Activated T-helper 17 cell treated with anti-CD3 and anti-CD28 coated beads, Interleukin-2, amount 50 U/mL, for 72 hours (primary cell): ENCODE measurements at regions not wholly inside any gene's neighbourhood (a gene's known extent, or its start where the extent isn't known, plus 50 kb on each side); places are given as distances from the start of the nearest gene placed in this dataset.
"Not testable (repeated sequence)": the region's sequence is repeated elsewhere in the genome, so short reads cannot be mapped to it uniquely, and the experiment has no call there.

Source experiments
- ATAC-seq: fragments of 150-1000 bp; cut with Tn5 transposase; replicated peaks from 2 replicates; pipeline ENCODE4 v1.10.0; 2021; ENCODE audit warnings: mild to moderate bottlenecking, moderate library complexity
- H3K27ac Mint-ChIP-seq: one replicate; pipeline ENCODE4 v1.8.0; 2022; ENCODE audit warnings: mixed read lengths
- H3K27me3 Mint-ChIP-seq: one replicate; pipeline ENCODE4 v1.8.0; 2022; ENCODE audit warnings: mixed read lengths
- H3K36me3 Mint-ChIP-seq: one replicate; pipeline ENCODE4 v1.8.0; 2022; ENCODE audit warnings: low read depth, mild to moderate bottlenecking, mixed read lengths
- H3K4me1 Mint-ChIP-seq: one replicate; pipeline ENCODE4 v1.8.0; 2022; ENCODE audit warnings: mixed read lengths
- H3K4me3 Mint-ChIP-seq: one replicate; pipeline ENCODE4 v1.8.0; 2022; ENCODE audit warnings: mild to moderate bottlenecking, mixed read lengths
- H3K9me3 Mint-ChIP-seq: one replicate; pipeline ENCODE4 v1.8.0; 2022; ENCODE audit warnings: mixed read lengths

DNA sequence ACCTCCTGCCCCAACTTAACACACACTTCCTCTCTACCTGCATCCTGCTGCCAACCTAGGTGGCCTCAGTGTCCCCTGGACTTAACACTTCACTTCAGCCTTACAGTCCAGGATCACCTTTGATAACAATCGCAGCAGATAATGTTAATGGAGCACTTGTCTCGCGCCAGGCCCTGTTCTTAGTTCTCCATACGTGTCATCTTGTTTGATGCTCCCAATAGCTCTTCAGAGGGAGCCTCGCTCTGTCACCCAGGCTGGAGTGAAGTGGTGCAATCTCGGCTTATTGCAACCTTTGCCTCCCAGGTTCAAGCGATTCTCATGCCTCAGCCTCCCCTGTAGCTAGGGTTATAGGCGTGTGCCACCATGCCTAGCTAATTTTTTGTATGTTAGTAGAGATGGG, 62.7 kb upstream of the SHB start:
- no peak overlapping the region for H3K27ac Mint-ChIP-seq
- no peaks in the 10 kb centered on the region for H3K4me1 Mint-ChIP-seq
- H3K4me3 Mint-ChIP-seq: no peak overlapping the region
- ATAC-seq: no peak
- no peaks in the 10 kb centered on the region for H3K36me3 Mint-ChIP-seq
- no peaks in the 10 kb centered on the region for H3K9me3 Mint-ChIP-seq
- H3K27me3 Mint-ChIP-seq: peaks cover 12% of the 10 kb centered on the region

DNA sequence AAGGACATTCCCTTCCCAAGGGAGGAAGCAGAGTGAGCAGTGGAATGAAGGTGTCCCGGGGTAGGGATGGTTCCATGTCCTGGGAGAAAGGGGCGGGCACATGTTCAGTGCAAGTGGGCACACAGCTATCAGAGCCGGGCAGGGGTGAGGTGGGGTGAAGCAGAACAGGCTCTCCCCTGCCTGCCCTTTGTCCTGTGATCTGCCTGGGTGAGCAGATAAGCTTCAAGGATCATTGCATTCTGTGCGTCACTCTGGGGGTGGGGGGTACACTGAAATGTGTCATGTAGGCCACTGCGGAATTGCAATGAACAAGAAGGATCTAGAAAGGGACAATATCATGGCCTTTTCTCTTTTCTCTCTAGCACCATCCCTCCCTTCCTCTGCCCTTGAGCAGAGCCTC, 61.7 kb upstream of the SHB start:
- H3K27ac Mint-ChIP-seq: no peak overlapping the region
- no peaks in the 10 kb centered on the region for H3K36me3 Mint-ChIP-seq
- H3K9me3 Mint-ChIP-seq: no peaks in the 10 kb centered on the region
- no peaks in the 10 kb centered on the region for H3K4me1 Mint-ChIP-seq
- ATAC-seq: no peak
- H3K27me3 Mint-ChIP-seq: peaks cover 20% of the 10 kb centered on the region
- H3K4me3 Mint-ChIP-seq: no peak overlapping the region

DNA sequence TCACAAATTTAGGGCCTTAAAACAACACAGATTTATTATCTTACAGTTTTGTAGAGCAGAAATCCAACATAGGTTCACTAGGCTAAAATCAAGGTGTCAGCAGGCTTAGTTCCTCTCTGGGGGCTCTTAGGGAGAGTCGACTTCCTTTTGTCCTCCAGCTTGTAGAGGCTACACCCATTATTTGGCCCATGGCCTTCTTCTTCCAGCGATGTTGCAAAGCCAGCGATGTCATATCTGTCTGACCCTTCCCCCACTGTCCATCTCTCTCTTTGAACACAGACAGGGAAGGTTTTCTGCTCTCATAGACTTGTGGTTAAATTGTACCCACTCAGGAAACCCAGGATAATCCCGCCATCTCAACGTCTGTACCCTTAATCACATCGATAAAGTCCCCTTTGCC, 60.3 kb upstream of the SHB start:
- H3K4me1 Mint-ChIP-seq: no peaks in the 10 kb centered on the region

DNA sequence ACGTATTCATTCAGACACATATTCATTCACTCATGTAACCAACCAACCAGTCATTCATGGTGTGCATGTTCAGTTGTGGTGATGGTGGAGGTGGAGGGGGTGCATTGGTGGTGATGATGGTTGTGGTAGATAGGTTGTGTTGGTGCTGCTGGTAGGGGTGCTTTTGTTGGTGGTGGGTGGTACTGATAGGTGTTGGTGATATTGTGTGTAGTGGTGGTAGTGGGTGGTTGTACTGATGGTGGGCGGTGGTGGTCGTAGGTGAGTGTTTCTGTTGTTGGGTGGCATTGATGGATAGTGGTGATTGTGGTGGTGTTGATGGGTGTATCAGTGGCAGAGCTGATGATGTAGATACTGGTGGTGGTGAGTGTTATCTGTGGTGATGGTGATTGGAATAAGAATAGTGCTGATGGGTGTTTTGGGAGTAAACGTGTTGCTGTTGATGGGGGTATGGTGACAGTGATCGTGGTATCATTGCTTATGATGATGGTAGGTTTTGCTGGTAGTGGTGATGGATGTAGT, 59.8 kb upstream of the SHB start:
- Mint-ChIP-seq H3K36me3 (no peaks in the 10 kb centered on the region), H3K9me3 (no peaks in the 10 kb centered on the region), H3K4me3 (no peak overlapping the region), H3K27ac (no peak overlapping the region), H3K27me3 (peaks cover 25% of the 10 kb centered on the region), H3K4me1 (no peaks in the 10 kb centered on the region)
- ATAC-seq: no peak

More for the DNA sequence above, 60.3 kb upstream of the SHB start:
- Mint-ChIP-seq H3K36me3 (no peaks in the 10 kb centered on the region), H3K9me3 (no peaks in the 10 kb centered on the region), H3K27me3 (peaks cover 25% of the 10 kb centered on the region), H3K4me3 (no peak overlapping the region), H3K27ac (no peak overlapping the region)
- ATAC-seq: no peak

DNA sequence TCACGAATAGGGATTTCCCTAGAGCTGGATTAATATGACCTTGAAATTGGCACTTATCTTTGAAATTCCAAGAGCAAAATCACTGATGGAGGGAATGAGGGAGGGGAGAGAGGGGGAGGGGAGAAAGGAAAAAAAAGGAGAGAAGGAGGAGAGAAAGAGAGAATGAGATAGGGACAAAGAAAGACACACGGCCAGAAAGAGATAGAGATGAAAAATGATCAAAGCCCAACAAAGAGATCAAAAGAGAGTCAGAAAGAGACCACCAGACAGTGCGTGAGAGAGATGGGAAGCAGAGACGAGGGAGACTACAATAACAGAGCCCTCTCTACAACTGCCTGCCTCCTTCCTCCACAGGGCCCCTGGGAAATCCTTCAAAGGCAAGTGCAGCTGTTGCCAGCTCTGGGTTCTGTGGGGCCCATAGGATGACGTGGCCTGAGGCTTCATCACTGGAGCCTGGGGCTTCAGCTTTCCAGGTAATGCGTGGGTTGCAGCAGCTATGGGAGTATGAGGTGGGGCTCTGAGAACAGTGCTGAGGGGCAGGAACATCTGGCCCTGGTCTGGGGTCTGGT, 58.3 kb upstream of the SHB start:
- no peak for ATAC-seq
- H3K4me3 Mint-ChIP-seq: no peak overlapping the region
- no peaks in the 10 kb centered on the region for H3K4me1 Mint-ChIP-seq
- no peaks in the 10 kb centered on the region for H3K9me3 Mint-ChIP-seq
- H3K27me3 Mint-ChIP-seq: peaks cover 22% of the 10 kb centered on the region
- H3K36me3 Mint-ChIP-seq: no peaks in the 10 kb centered on the region
- H3K27ac Mint-ChIP-seq: no peak overlapping the region

DNA sequence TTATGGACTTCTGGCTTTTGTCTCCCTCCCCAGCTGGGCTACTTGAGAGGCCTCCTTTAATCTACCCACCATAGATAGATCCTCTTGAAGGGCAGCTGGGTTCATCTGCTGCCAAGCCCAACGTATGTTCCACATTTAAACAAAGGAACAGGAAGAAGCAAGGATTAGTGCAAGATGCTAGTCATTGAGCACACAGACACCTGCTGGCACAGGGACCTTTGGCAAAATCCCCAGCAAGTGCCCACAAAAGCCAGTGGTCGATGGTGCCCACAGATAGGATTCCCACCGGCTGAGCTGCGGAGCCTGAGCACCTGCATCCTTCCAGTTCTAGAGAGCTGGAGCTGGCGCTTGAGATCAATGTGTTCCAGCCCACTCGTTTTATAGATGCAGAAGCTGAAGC, 57.7 kb upstream of the SHB start:
- Mint-ChIP-seq H3K9me3 (no peaks in the 10 kb centered on the region), H3K27me3 (peaks cover 22% of the 10 kb centered on the region), H3K4me3 (no peak overlapping the region), H3K4me1 (no peaks in the 10 kb centered on the region), H3K36me3 (no peaks in the 10 kb centered on the region), H3K27ac (no peak overlapping the region)
- no peak for ATAC-seq

DNA sequence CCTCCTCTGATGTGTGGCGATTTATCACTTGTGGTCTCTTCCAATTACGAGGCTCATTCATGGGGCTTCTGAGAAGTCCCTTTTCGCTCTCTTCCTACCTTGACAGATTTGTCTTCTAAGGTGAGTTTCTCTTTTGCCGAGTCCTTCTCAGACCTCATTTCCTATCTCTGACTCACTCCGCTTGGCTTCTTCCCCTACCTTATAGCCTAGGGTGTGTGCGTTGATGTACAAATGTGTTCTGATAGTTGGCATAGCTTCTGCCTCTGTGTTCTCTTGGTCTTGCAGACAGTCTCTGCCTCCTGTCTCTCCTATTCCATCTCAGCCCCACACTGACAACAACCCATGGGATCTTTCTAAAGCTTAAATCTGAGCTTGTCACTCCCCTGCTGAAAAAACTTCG, 56.9 kb upstream of the SHB start:
- Mint-ChIP-seq H3K4me3 (no peak overlapping the region), H3K9me3 (no peaks in the 10 kb centered on the region), H3K4me1 (no peaks in the 10 kb centered on the region), H3K27me3 (peaks cover 22% of the 10 kb centered on the region), H3K27ac (no peak overlapping the region), H3K36me3 (no peaks in the 10 kb centered on the region)
- no peak for ATAC-seq

DNA sequence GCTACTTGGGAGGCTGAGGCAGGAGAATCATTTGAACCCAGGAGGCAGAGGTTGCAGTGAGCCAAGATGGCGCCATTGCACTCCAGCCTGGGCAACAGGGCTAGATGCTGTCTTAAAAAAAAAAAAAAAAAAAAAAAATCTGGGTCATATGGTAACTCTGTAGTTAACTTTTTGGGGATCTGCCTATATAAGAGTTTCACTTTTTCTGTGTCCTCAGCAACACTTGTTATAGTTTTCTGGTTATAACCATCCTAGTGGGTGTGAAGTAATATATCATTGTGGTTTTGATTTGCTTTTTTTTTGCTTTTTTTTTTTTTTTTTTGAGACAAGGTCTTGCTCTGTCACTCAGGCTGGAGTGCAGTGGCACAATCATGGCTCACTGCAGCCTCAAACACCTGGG, 54.3 kb upstream of the SHB start:
- H3K4me3 Mint-ChIP-seq, H3K9me3 Mint-ChIP-seq, H3K27ac Mint-ChIP-seq, H3K36me3 Mint-ChIP-seq, ATAC-seq, H3K4me1 Mint-ChIP-seq: not testable (repeated sequence)
- peaks cover 28% of the 10 kb centered on the region for H3K27me3 Mint-ChIP-seq

DNA sequence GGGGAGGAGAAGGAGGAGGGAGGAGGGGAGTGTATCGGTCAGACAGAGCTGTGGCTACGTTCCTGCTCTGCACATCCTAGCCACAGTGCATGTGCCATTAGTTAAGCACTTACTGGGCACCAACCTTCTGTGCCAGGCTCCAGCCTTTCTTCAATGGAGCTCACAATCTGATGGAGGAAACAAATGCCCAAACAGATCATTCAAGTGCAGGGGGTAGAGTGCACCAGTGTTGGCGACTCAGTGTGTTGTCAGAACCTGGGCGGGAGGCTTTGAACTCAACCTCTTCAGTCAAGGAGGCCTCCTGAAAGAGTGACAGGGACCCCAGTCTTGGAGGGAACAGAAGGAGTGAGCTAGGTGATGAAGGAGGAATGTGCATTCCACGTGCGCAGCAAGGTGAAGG, 51.9 kb upstream of the SHB start:
- Mint-ChIP-seq H3K4me1 (no peaks in the 10 kb centered on the region), H3K9me3 (no peaks in the 10 kb centered on the region), H3K27ac (no peak overlapping the region), H3K36me3 (no peaks in the 10 kb centered on the region), H3K27me3 (peaks cover 17% of the 10 kb centered on the region), H3K4me3 (no peak overlapping the region)
- no peak for ATAC-seq

DNA sequence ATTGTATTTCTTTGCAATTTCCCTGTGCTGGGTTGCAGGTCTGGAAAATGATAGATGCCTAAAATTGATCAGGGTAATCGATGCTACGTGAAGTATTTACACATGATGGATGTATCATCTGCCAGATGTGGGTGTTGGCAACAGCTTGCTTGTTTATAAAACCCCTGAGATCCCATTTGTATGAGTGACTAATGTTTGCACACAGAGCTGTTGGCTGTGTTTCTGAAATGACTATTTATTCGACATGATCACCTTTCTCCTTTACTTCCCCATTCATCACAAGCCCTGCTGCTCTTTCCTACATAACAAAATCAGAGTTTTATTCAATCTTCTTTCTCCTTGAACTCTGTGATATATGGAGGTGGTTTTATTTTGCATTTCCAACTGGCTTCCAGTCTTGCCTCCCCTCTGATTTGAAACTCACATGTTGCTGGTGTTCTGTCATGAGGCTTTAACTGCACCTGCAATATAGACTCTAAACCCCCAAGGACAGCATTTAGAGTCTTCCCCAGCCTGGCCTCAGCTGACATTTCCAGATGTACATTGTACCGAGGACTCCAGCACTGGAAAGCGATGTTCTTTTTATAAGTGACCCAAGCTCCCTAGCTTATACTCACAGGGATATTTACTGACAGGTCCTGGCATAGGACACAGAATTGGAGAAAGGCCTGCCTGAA, 50.7 kb upstream of the SHB start:
- Mint-ChIP-seq H3K27ac (no peak overlapping the region), H3K27me3 (peaks cover 10% of the 10 kb centered on the region), H3K4me1 (no peaks in the 10 kb centered on the region), H3K4me3 (no peak overlapping the region), H3K36me3 (no peaks in the 10 kb centered on the region), H3K9me3 (no peaks in the 10 kb centered on the region)
- ATAC-seq: peak; percentile 12

DNA sequence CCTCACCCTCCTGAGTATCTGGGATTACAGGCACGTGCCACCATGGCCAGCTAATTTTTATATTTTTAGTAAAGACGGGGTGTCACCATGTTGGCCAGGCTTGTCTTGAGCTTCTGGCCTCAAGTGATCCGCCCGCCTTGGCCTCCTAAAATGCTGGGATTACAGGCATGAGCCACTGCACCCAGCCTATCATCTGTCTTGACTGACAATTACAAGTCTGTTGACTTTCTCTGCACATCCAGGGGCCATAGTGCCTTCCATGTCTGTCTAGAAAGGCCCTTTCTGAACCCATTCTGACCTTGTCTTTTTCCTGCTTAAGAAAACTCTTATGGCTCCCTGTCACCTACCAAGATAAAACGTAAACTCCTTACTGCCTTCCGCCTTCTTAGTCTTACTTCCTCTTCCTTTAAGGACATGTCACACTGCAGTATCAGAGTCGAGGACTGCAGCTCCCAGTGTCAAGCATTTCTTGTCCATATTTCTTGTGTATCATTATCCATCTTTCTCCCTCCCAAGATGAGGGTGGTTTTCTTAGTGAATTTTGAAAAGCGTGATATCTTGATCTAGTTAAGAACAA, 49.9 kb upstream of the SHB start:
- Mint-ChIP-seq H3K4me1 (no peaks in the 10 kb centered on the region), H3K27ac (no peak overlapping the region), H3K36me3 (no peaks in the 10 kb centered on the region), H3K27me3 (peaks cover 9% of the 10 kb centered on the region), H3K4me3 (no peak overlapping the region), H3K9me3 (no peaks in the 10 kb centered on the region)
- no peak for ATAC-seq
